Endothelial cell of umbilical vein (primary cell): ENCODE measurements at regions not wholly inside any gene's neighbourhood (a gene's known extent, or its start where the extent isn't known, plus 50 kb on each side); places are given as distances from the start of the nearest gene placed in this dataset.

ENCODE experiments used
- BruUV-seq: library from RNA; stranded (reverse); fragments of 400-500 nt; replicated peaks from 2 replicates; lab custom pipeline; 2021; lab: Mats Ljungman, UMichigan
- CTCF ChIA-PET: fragments of 300-600, 350-600 bp; sonication (Branson Sonifier 250); formaldehyde crosslinking; loops from one replicate; lab custom pipeline; 2021; ENCODE audit warnings: antibody characterized with exemption, inconsistent platforms; lab: Charles Lee
- POLR2A ChIA-PET: fragments of 300-600, 350-600 bp; sonication (Branson Sonifier 250); formaldehyde crosslinking; loops from one replicate; lab custom pipeline; 2021; ENCODE audit warnings: antibody characterized with exemption, inconsistent platforms; lab: Charles Lee
- DNase-seq: peaks from one replicate; pipeline ENCODE4 v3.0.0-alpha.2; 2011; ENCODE audit warnings: low read depth, low spot score
- FAIRE-seq: peaks from 2 replicates; lab custom pipeline; 2011; peaks lifted over from hg19 to GRCh38; lab: Jason Lieb, UNC
- H2AFZ ChIP-seq: 2 replicates; pipeline ENCODE4 v1.6.0; 2012; ENCODE audit warnings: low read depth, low read length, control low read depth, inconsistent platforms
- H3K27ac ChIP-seq: 2 replicates; pipeline ENCODE4 v1.5.1; 2011; ENCODE audit warnings: low read depth, mild to moderate bottlenecking, control low read depth, low read length, moderate library complexity; ENCODE audit not compliant: insufficient read depth
- H3K27me3 ChIP-seq, 2 experiments: 2 replicates each; pipeline versions ENCODE4 v1.6.0 to v1.6.1; 2011; ENCODE audit warnings: low read length in 2 of 2, mixed read lengths in 1 of 2; ENCODE audit not compliant: control insufficient read depth in 2 of 2, insufficient read depth in 2 of 2
- H3K36me3 ChIP-seq, 2 experiments: 2 replicates in 1 of 2; 3 replicates in 1 of 2; pipeline ENCODE4 v1.5.1; 2011; ENCODE audit warnings: low read length in 2 of 2, mild to moderate bottlenecking in 1 of 2, moderate library complexity in 1 of 2; ENCODE audit not compliant: control insufficient read depth in 2 of 2, insufficient read depth in 2 of 2; ENCODE audit errors: extremely low read depth in 1 of 2
- H3K4me1 ChIP-seq: 3 replicates; pipeline ENCODE4 v1.5.1; 2011; ENCODE audit warnings: mild to moderate bottlenecking, low read length; ENCODE audit not compliant: control insufficient read depth, insufficient read depth; ENCODE audit errors: extremely low read depth
- H3K4me2 ChIP-seq: 2 replicates; pipeline ENCODE4 v1.6.1; 2011; ENCODE audit warnings: low read length, control low read depth, mixed read lengths; ENCODE audit not compliant: insufficient read depth
- H3K4me3 ChIP-seq, 3 experiments: fragments of 200-600 bp in 1 of 3; sonication (generic), shearing (Covaris generic) in 1 of 3; replicated peaks in 1 of 3; 2 replicates each; pipeline ENCODE4 v1.5.1; 2011 to 2016; ENCODE audit warnings: control low read depth in 3 of 3, low read length in 3 of 3, mild to moderate bottlenecking in 2 of 3, inconsistent platforms in 1 of 3, low read depth in 1 of 3, moderate library complexity in 1 of 3; ENCODE audit not compliant: insufficient read depth in 1 of 3
- H3K79me2 ChIP-seq: 2 replicates; pipeline ENCODE4 v1.6.0; 2012; ENCODE audit warnings: low read length, inconsistent platforms; ENCODE audit not compliant: control insufficient read depth, insufficient read depth
- H3K9ac ChIP-seq: replicated peaks from 2 replicates; pipeline ENCODE3; 2011; ENCODE audit warnings: low read length, control low read depth; ENCODE audit not compliant: insufficient read depth; ENCODE audit errors: extremely low read depth
- H3K9me1 ChIP-seq: replicated peaks from 3 replicates; pipeline ENCODE4 v1.6.0; 2011; ENCODE audit warnings: mild to moderate bottlenecking, low read length; ENCODE audit not compliant: control insufficient read depth, insufficient read depth; ENCODE audit errors: extremely low read depth
- H3K9me3 ChIP-seq: replicated peaks from 2 replicates; pipeline ENCODE4 v1.5.1; 2012; ENCODE audit warnings: low read length, inconsistent platforms; ENCODE audit not compliant: control insufficient read depth, insufficient read depth
- H4K20me1 ChIP-seq: replicated peaks from 2 replicates; pipeline ENCODE3; 2011; ENCODE audit warnings: mild to moderate bottlenecking, low read length; ENCODE audit not compliant: control insufficient read depth, insufficient read depth; ENCODE audit errors: extremely low read depth
- EZH2 ChIP-seq: IDR thresholded peaks from 2 replicates; pipeline ENCODE4 v1.6.1; 2012; ENCODE audit warnings: borderline replicate concordance, low read depth, mild to moderate bottlenecking, moderate library complexity, low read length, inconsistent platforms; ENCODE audit not compliant: severe bottlenecking
- FOS ChIP-seq: IDR thresholded peaks from 2 replicates; pipeline ENCODE4 v1.6.1; 2011; ENCODE audit warnings: mild to moderate bottlenecking, low read length, moderate library complexity, borderline replicate concordance; ENCODE audit not compliant: insufficient read depth
- GATA2 ChIP-seq: IDR thresholded peaks from 2 replicates; pipeline ENCODE4 v1.7.0; 2011; ENCODE audit warnings: low read depth, mild to moderate bottlenecking, moderate library complexity, mixed read lengths, low read length; ENCODE audit not compliant: insufficient read length, insufficient read depth
- JUN ChIP-seq: IDR thresholded peaks from 2 replicates; pipeline ENCODE4 v1.6.1; 2011; ENCODE audit warnings: borderline replicate concordance, low read depth; ENCODE audit not compliant: insufficient read length, insufficient read depth
- MYC ChIP-seq: IDR thresholded peaks from one replicate; pipeline ENCODE4 v1.6.1; 2011; ENCODE audit warnings: mild to moderate bottlenecking, low read depth, low read length
- POLR2A ChIP-seq: IDR thresholded peaks from 2 replicates; pipeline ENCODE4 v1.6.1; 2012; ENCODE audit warnings: low read depth, mild to moderate bottlenecking, control low read depth, low read length
- POLR2AphosphoS5 ChIP-seq: IDR thresholded peaks from 2 replicates; pipeline ENCODE4 v1.6.1; 2012; ENCODE audit warnings: low read depth, mild to moderate bottlenecking, control low read depth, low read length, moderate library complexity; ENCODE audit not compliant: insufficient read depth
- dilution Hi-C: fragments of 300-500 bp; cut with MboI; formaldehyde crosslinking; loops from one replicate; pipeline ENCODE4 v1.15.0; 2019; ENCODE audit warnings: low sequenced_read_pairs; ENCODE audit not compliant: extremely low pct_ligation_motif_present
- intact Hi-C: fragments of 100-400 bp; cut with micrococcal nuclease; formaldehyde crosslinking; loops from one replicate; pipeline ENCODE4 v1.10.0; 2022
- TF ChIP-seq, protein P1 (sequence below), 2 donors: IDR thresholded peaks; 1 replicate in 1 of 2; 2 replicates in 1 of 2; pipeline ENCODE4 v1.5.1; 2011; ENCODE audit warnings: low read length in 2 of 2, mild to moderate bottlenecking in 2 of 2, moderate library complexity in 2 of 2, control low read depth in 1 of 2, inconsistent platforms in 1 of 2, low read depth in 1 of 2; ENCODE audit not compliant: insufficient read depth in 1 of 2; ENCODE audit errors: extremely low read depth in 1 of 2
- TF ChIP-seq, protein P2 (sequence below): IDR thresholded peaks from 2 replicates; pipeline ENCODE4 v1.6.1; 2011; ENCODE audit not compliant: insufficient read depth, insufficient read length

DNA sequence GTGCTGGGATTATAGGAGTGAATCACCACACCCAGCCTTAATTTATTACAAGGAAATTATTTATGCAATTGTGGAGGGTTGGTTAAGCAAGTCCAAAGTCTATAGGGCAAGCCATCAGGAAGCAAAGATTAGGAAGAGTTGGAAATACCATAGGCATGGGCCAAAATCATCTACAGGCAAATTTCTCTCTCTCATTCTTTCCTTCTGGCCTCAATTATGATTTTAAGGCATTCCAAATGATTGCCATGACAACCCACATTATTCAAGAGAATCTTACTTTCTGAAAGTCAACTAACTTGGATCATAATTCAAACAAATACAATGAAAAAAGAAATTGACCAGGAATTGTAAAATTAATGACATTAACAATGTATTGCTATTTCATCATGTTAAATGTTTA is 400.8 kb downstream of the GPM6A start:
- TF ChIP-seq POLR2AphosphoS5 (no peak), JUN (no peak), GATA2 (no peak), MYC (no peak), EZH2 (no peak), FOS (no peak), POLR2A (no peak)
- TF ChIP-seq, protein P1, sequence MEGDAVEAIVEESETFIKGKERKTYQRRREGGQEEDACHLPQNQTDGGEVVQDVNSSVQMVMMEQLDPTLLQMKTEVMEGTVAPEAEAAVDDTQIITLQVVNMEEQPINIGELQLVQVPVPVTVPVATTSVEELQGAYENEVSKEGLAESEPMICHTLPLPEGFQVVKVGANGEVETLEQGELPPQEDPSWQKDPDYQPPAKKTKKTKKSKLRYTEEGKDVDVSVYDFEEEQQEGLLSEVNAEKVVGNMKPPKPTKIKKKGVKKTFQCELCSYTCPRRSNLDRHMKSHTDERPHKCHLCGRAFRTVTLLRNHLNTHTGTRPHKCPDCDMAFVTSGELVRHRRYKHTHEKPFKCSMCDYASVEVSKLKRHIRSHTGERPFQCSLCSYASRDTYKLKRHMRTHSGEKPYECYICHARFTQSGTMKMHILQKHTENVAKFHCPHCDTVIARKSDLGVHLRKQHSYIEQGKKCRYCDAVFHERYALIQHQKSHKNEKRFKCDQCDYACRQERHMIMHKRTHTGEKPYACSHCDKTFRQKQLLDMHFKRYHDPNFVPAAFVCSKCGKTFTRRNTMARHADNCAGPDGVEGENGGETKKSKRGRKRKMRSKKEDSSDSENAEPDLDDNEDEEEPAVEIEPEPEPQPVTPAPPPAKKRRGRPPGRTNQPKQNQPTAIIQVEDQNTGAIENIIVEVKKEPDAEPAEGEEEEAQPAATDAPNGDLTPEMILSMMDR (IDR thresholded peaks at IDR 0.05; ENCODE audit: extremely low read depth in 1 of 2, insufficient read depth in 1 of 2, low read depth in 1 of 2, low read length in 2 of 2), result no peak
- TF ChIP-seq, protein P2, sequence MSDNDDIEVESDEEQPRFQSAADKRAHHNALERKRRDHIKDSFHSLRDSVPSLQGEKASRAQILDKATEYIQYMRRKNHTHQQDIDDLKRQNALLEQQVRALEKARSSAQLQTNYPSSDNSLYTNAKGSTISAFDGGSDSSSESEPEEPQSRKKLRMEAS, result no peak
- H3K36me3 ChIP-seq, result no peaks in the 10 kb centered on the region
- H3K27ac ChIP-seq, result no peak overlapping the region
- no peaks in the 10 kb centered on the region for H3K9me1 ChIP-seq
- no peak overlapping the region for H3K4me2 ChIP-seq
- no peaks in the 10 kb centered on the region for H3K9me3 ChIP-seq
- no peak overlapping the region for H3K4me3 ChIP-seq
- no peaks in the 10 kb centered on the region for H3K79me2 ChIP-seq
- no TSS peak for BruUV-seq
- CTCF ChIA-PET, result no interaction called here
- DNase-seq, result no peak
- no peaks in the 10 kb centered on the region for H3K27me3 ChIP-seq
- H2AFZ ChIP-seq, result no peak overlapping the region
- dilution Hi-C loops, result no loop called here
- POLR2A ChIA-PET, result no interaction called here
- H3K9ac ChIP-seq, result no peak overlapping the region
- intact Hi-C loops, result no loop called here
- H3K4me1 ChIP-seq, result no peaks in the 10 kb centered on the region
- no peaks in the 10 kb centered on the region for H4K20me1 ChIP-seq
- no peak for FAIRE-seq
